ENCODE measurements at regions not wholly inside any gene's neighbourhood (a gene's known extent, or its start where the extent isn't known, plus 50 kb on each side); places are given as distances from the start of the nearest gene placed in this dataset.

DNA sequence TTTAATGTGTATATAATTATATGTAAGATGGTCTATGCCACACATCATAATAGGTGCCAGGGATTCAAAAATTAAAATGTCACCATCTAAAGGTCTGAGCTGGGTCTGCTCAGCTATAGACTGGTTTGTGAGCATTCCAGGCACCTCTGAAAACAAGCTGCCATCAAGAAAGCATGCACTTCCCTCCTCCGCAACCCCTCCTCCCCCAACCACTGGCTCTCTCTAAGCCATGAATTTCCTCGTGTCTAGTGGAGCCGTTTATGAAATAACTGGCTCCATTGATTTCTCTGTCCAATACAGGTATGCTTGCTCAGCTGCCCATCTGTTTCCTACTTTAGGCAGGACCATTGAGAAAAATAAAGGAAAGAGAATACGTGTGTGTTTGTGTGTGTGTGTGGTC is 522.6 kb upstream of the PLXNA2 start:
- no peak for DNase-seq (ENCODE audit: extremely low spot score)
- ChIA-PET POLR2A (no interaction called here), CTCF (interaction anchor here (0.6 kb wide), 1 partner anchor 11 kb away, joined by 6 read pairs; no protein-coding TSS in a partner anchor)

DNA sequence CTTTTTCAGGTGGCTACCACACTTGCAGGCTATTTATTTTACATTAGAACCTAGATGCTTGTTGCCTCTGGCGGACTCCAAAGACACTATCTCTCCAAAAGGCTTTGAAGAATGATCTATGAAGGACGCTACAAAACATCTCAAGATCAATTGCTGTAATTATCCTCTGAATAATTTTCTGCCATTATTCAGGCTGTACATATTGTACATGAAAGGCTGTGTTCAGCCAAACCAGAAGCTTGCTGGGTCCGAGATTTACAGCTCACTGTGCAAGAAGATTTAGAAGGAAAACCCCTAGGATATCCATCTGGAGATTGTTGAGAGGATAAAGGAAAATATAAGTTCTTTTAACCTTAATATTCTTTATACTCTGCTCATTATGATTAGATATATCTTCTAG is 523.6 kb upstream of the PLXNA2 start:
- TF ChIP-seq HDGF (IDR thresholded peaks at IDR 0.05; ENCODE audit: borderline replicate concordance), result no peak
- TF ChIP-seq ZNF384 (IDR thresholded peaks at IDR 0.05), result no peak
- TF ChIP-seq CTBP1 (IDR thresholded peaks at IDR 0.05; ENCODE audit: borderline replicate concordance), result no peak
- no peak for TF ChIP-seq LEF1 (IDR thresholded peaks at IDR 0.05; ENCODE audit: borderline replicate concordance)
- no peak for TF ChIP-seq NFRKB (IDR thresholded peaks at IDR 0.05)
- TF ChIP-seq L3MBTL2 (conservative IDR thresholded peaks at IDR 0.05), result no peak
- no peak for TF ChIP-seq SP1 (IDR thresholded peaks at IDR 0.05)
- no peak for TF ChIP-seq TARDBP (IDR thresholded peaks at IDR 0.05)
- TF ChIP-seq SUZ12 (IDR thresholded peaks at IDR 0.05), result no peak
- no peak for TF ChIP-seq ELF4 (IDR thresholded peaks at IDR 0.05)
- TF ChIP-seq BHLHE40 (IDR thresholded peaks at IDR 0.05; ENCODE audit: borderline replicate concordance), result no peak
- no peak for TF ChIP-seq FOXK2 (IDR thresholded peaks at IDR 0.05)
- TF ChIP-seq FOXM1 (IDR thresholded peaks at IDR 0.05; ENCODE audit: borderline replicate concordance), result no peak
- TF ChIP-seq, protein P1, sequence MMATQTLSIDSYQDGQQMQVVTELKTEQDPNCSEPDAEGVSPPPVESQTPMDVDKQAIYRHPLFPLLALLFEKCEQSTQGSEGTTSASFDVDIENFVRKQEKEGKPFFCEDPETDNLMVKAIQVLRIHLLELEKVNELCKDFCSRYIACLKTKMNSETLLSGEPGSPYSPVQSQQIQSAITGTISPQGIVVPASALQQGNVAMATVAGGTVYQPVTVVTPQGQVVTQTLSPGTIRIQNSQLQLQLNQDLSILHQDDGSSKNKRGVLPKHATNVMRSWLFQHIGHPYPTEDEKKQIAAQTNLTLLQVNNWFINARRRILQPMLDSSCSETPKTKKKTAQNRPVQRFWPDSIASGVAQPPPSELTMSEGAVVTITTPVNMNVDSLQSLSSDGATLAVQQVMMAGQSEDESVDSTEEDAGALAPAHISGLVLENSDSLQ (IDR thresholded peaks at IDR 0.05), result no peak
- no peak for TF ChIP-seq ARNT (IDR thresholded peaks at IDR 0.05)
- ChIA-PET POLR2A (no interaction called here), CTCF (no interaction called here)
- DNase-seq (ENCODE audit: extremely low spot score), result no peak

More for the DNA sequence above, 522.6 kb upstream of the PLXNA2 start:
- TF ChIP-seq LEF1 (IDR thresholded peaks at IDR 0.05; ENCODE audit: borderline replicate concordance), result no peak
- TF ChIP-seq, protein P1 (IDR thresholded peaks at IDR 0.05), result no peak
- TF ChIP-seq CTBP1 (IDR thresholded peaks at IDR 0.05; ENCODE audit: borderline replicate concordance), result no peak
- no peak for TF ChIP-seq FOXK2 (IDR thresholded peaks at IDR 0.05)

- DNase-seq (ENCODE audit: extremely low spot score), result no peak
- CTCF ChIA-PET, result no interaction called here
- POLR2A ChIA-PET, result no interaction called here
- TF ChIP-seq TARDBP (IDR thresholded peaks at IDR 0.05) (no peak), ARNT (IDR thresholded peaks at IDR 0.05) (no peak), SP1 (IDR thresholded peaks at IDR 0.05) (no peak)
Measured at GRCh38 chr1:208772891-208773290, 528.7 kb upstream of the PLXNA2 start.

DNA sequence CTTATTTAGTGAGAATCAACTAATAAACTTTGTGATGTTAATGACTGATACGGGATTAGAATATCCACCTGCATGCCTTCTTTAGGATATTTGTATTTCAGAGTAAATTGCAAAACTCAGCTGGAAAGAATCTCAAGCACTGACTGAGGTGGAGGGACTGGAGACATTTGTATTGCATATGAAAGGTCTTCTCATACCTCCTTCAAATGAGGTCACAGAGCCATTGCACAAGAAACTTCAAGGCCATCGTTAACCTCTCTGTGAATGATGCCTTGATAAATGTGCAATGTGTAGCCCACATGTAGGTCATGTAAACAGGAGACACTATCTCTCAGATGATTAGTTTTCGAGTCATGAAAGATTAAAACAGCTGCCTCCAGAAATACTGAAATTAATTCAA is 531.7 kb upstream of the PLXNA2 start:
- POLR2A ChIA-PET, result no interaction called here
- CTCF ChIA-PET, result no interaction called here
- TF ChIP-seq NFRKB (IDR thresholded peaks at IDR 0.05), result no peak
- no peak for TF ChIP-seq FOXA1 (IDR thresholded peaks at IDR 0.05)
- no peak for TF ChIP-seq HDGF (IDR thresholded peaks at IDR 0.05; ENCODE audit: borderline replicate concordance)
- TF ChIP-seq SP1 (IDR thresholded peaks at IDR 0.05), result no peak
- TF ChIP-seq BHLHE40 (IDR thresholded peaks at IDR 0.05; ENCODE audit: borderline replicate concordance), result no peak
- no peak for TF ChIP-seq CTBP1 (IDR thresholded peaks at IDR 0.05; ENCODE audit: borderline replicate concordance)
- no peak for TF ChIP-seq FOXM1 (IDR thresholded peaks at IDR 0.05; ENCODE audit: borderline replicate concordance)
- no peak for TF ChIP-seq ELF4 (IDR thresholded peaks at IDR 0.05)
- TF ChIP-seq LEF1 (IDR thresholded peaks at IDR 0.05; ENCODE audit: borderline replicate concordance), result no peak
- TF ChIP-seq FOXK2 (IDR thresholded peaks at IDR 0.05), result no peak
- no peak for TF ChIP-seq L3MBTL2 (conservative IDR thresholded peaks at IDR 0.05)
- no peak for TF ChIP-seq ZNF384 (IDR thresholded peaks at IDR 0.05)
- TF ChIP-seq SUZ12 (IDR thresholded peaks at IDR 0.05), result no peak
- TF ChIP-seq ARNT (IDR thresholded peaks at IDR 0.05), result no peak
- no peak for TF ChIP-seq TARDBP (IDR thresholded peaks at IDR 0.05)
- TF ChIP-seq, protein P1 (IDR thresholded peaks at IDR 0.05), result no peak
- DNase-seq (ENCODE audit: extremely low spot score), result no peak

GRCh38 chr1:208778417-208778816 is 534.2 kb upstream of the PLXNA2 start:
- no peak for DNase-seq (ENCODE audit: extremely low spot score)
- POLR2A ChIA-PET, result no interaction called here
- CTCF ChIA-PET, result no interaction called here
- no peak for TF ChIP-seq ELF4 (IDR thresholded peaks at IDR 0.05)
- TF ChIP-seq BHLHE40 (IDR thresholded peaks at IDR 0.05; ENCODE audit: borderline replicate concordance), result no peak
- TF ChIP-seq, protein P1 (IDR thresholded peaks at IDR 0.05), result no peak
- TF ChIP-seq NFRKB (IDR thresholded peaks at IDR 0.05), result no peak
- no peak for TF ChIP-seq TARDBP (IDR thresholded peaks at IDR 0.05)
- no peak for TF ChIP-seq SUZ12 (IDR thresholded peaks at IDR 0.05)
- TF ChIP-seq FOXK2 (IDR thresholded peaks at IDR 0.05), result no peak
- TF ChIP-seq ARNT (IDR thresholded peaks at IDR 0.05), result no peak
- no peak for TF ChIP-seq HDGF (IDR thresholded peaks at IDR 0.05; ENCODE audit: borderline replicate concordance)
- no peak for TF ChIP-seq FOXM1 (IDR thresholded peaks at IDR 0.05; ENCODE audit: borderline replicate concordance)
- TF ChIP-seq ZNF384 (IDR thresholded peaks at IDR 0.05), result no peak
- no peak for TF ChIP-seq CTBP1 (IDR thresholded peaks at IDR 0.05; ENCODE audit: borderline replicate concordance)
- TF ChIP-seq L3MBTL2 (conservative IDR thresholded peaks at IDR 0.05), result no peak

DNA sequence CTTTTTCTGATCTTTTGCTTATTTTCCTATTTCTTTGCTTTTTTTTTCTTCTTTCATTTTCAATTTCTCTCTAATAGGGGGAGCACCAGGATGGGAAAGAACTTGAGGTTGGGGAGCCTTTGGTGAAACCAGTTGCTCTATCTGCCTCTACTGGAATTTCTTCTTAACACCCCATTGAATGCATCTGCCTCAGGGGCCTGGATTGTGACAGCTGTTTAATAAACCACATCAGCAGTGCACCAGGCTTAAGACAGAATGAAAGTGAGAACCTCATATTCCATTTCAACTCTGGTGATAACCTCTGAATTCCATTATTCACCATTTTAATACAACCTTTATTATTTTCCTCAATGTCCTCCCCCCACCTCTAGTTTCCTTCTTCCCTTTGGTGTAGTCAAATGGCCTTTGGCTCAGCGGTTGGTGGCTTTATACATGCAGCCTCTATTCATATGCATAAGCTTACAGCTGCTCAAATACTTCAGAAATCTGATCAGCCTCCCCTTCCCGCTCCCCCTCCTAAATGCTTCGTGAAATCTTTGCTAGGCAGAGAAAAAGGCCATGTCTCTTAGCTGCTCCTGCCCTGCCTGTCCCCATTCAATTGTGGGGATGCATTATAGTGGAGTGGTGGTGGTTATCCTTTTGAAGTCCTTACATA is 537.3 kb upstream of the PLXNA2 start:
- POLR2A ChIA-PET, result no interaction called here
- DNase-seq (ENCODE audit: extremely low spot score), result no peak
- TF ChIP-seq FOXK2 (IDR thresholded peaks at IDR 0.05), result no peak
- no peak for TF ChIP-seq CTBP1 (IDR thresholded peaks at IDR 0.05; ENCODE audit: borderline replicate concordance)
- TF ChIP-seq TARDBP (IDR thresholded peaks at IDR 0.05), result no peak
- TF ChIP-seq LEF1 (IDR thresholded peaks at IDR 0.05; ENCODE audit: borderline replicate concordance), result no peak
- no peak for TF ChIP-seq BHLHE40 (IDR thresholded peaks at IDR 0.05; ENCODE audit: borderline replicate concordance)
- TF ChIP-seq, protein P1 (IDR thresholded peaks at IDR 0.05), result no peak
- CTCF ChIA-PET, result no interaction called here
